Thyroid gland (tissue), 4 donors: ENCODE measurements at regions not wholly inside any gene's neighbourhood (a gene's known extent, or its start where the extent isn't known, plus 50 kb on each side); places are given as distances from the start of the nearest gene placed in this dataset.

Experiments
- CTCF ChIP-seq, 6 experiments: fragments of 200-600 bp in 3 of 6; fragments of 450-650 bp in 3 of 6; sonication (generic) in 3 of 6; IDR thresholded peaks; one replicate each; pipeline ENCODE4 v1.5.1; 2016 to 2019; ENCODE audit warnings: antibody characterized with exemption in 6 of 6, mild to moderate bottlenecking in 2 of 6, inconsistent platforms in 1 of 6, moderate library complexity in 1 of 6
- POLR2A ChIP-seq, 2 donors: fragments of 450-650 bp; IDR thresholded peaks; one replicate each; pipeline ENCODE4 v1.6.1; 2017; ENCODE audit warnings: antibody characterized with exemption in 2 of 2, mild to moderate bottlenecking in 2 of 2, moderate library complexity in 1 of 2

DNA sequence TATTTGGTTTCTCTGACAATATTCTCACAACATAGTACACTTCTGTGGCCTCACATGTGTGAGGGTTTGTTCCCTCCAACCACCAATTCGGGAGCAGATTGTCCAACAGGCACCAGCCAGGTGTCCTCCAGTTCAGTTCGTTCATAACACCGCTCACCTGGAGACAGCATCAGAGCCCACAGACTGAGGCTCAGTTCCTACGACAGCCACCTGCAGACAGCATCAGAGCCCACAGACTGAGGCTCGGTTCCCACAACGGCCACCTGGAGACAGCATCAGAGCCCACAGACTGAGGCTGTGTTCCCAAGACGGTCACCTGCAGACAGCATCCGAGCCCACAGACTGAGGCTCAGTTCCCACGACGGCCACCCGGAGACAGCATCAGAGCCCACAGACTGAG is 58.2 kb upstream of the SNTG2 start:
- TF ChIP-seq CTCF (IDR thresholded peaks at IDR 0.05) = no peak
- no peak for TF ChIP-seq POLR2A (IDR thresholded peaks at IDR 0.05)
